PC-9 (cell line): ENCODE measurements at regions not wholly inside any gene's neighbourhood (a gene's known extent, or its start where the extent isn't known, plus 50 kb on each side); places are given as distances from the start of the nearest gene placed in this dataset.
"Not testable (repeated sequence)": the region's sequence is repeated elsewhere in the genome, so short reads cannot be mapped to it uniquely, and the experiment has no call there.

Source experiments
- CTCF ChIP-seq: fragments of 200-600 bp; sonication (generic); conservative IDR thresholded peaks from 2 replicates; pipeline ENCODE4 v1.6.1; 2017; ENCODE audit warnings: mixed run types, antibody characterized with exemption, mild to moderate bottlenecking, moderate library complexity
- EZH2 ChIP-seq: fragments of 200-600 bp; sonication (generic); IDR thresholded peaks from 2 replicates; pipeline ENCODE4 v1.8.0; 2017; ENCODE audit warnings: antibody characterized with exemption, low read depth

- not testable (repeated sequence) for TF ChIP-seq CTCF, EZH2
Observed at GRCh38 chr5:124987786-124988185, 241.3 kb upstream of the ZNF608 start.
